H9 (cell line): ENCODE measurements at regions not wholly inside any gene's neighbourhood (a gene's known extent, or its start where the extent isn't known, plus 50 kb on each side); places are given as distances from the start of the nearest gene placed in this dataset.

ENCODE experiments used
- DNase-seq: peaks from one replicate; pipeline ENCODE4 v3.0.0-alpha.2; 2017
- H2AFZ ChIP-seq: one replicate; pipeline ENCODE4 v1.6.1; 2013; ENCODE audit warnings: mild to moderate bottlenecking, low read length, control low read depth, moderate library complexity
- H2AK5ac ChIP-seq: 2 replicates; pipeline ENCODE4 v1.6.1; 2013; ENCODE audit warnings: low read length, control low read depth, mixed read lengths; ENCODE audit not compliant: insufficient read length
- H2BK120ac ChIP-seq: one replicate; pipeline ENCODE4 v1.6.1; 2013; ENCODE audit warnings: low read depth, mild to moderate bottlenecking, low read length, control low read depth, inconsistent platforms; ENCODE audit not compliant: poor library complexity, severe bottlenecking
- H2BK12ac ChIP-seq: 2 replicates; pipeline ENCODE4 v1.6.1; 2013; ENCODE audit warnings: low read length, control low read depth, mixed read lengths, low read depth; ENCODE audit not compliant: insufficient read length
- H2BK15ac ChIP-seq: 2 replicates; pipeline ENCODE4 v1.6.1; 2013; ENCODE audit warnings: low read depth, low read length, control low read depth
- H2BK20ac ChIP-seq: one replicate; pipeline ENCODE4 v1.6.1; 2013; ENCODE audit warnings: low read depth, mild to moderate bottlenecking, low read length, control low read depth, inconsistent platforms; ENCODE audit not compliant: poor library complexity, severe bottlenecking
- H2BK5ac ChIP-seq: 2 replicates; pipeline ENCODE4 v1.6.1; 2013; ENCODE audit warnings: low read length, control low read depth, mixed read lengths; ENCODE audit not compliant: insufficient read length
- H3K14ac ChIP-seq: 2 replicates; pipeline ENCODE4 v1.6.1; 2013; ENCODE audit warnings: low read length, control low read depth; ENCODE audit not compliant: insufficient read depth
- H3K18ac ChIP-seq: 2 replicates; pipeline ENCODE4 v1.6.1; 2013; ENCODE audit warnings: low read depth, mild to moderate bottlenecking, mixed read lengths, low read length, control low read depth; ENCODE audit not compliant: insufficient read length
- H3K23ac ChIP-seq: 2 replicates; pipeline ENCODE4 v1.6.1; 2013; ENCODE audit warnings: low read length, control low read depth, mixed read lengths, low read depth; ENCODE audit not compliant: insufficient read length
- H3K23me2 ChIP-seq: 2 replicates; pipeline ENCODE4 v1.6.1; 2013; ENCODE audit warnings: low read depth, mild to moderate bottlenecking, mixed read lengths, low read length, control low read depth; ENCODE audit not compliant: insufficient read length, poor library complexity, severe bottlenecking
- H3K27ac ChIP-seq: 2 replicates; pipeline ENCODE4 v1.5.1; 2013; ENCODE audit warnings: low read length, control low read depth, mixed read lengths, low read depth; ENCODE audit not compliant: insufficient read length
- H3K27me3 ChIP-seq: 2 replicates; pipeline ENCODE4 v1.6.1; 2013; ENCODE audit warnings: low read length, control low read depth, inconsistent platforms; ENCODE audit not compliant: insufficient read depth
- H3K4ac ChIP-seq: 2 replicates; pipeline ENCODE4 v1.6.1; 2013; ENCODE audit warnings: low read depth, mild to moderate bottlenecking, control low read depth, inconsistent platforms, low read length, moderate library complexity
- H3K4me1 ChIP-seq: 2 replicates; pipeline ENCODE4 v1.6.1; 2013; ENCODE audit warnings: low read length, control low read depth, inconsistent platforms; ENCODE audit not compliant: insufficient read depth
- H3K4me2 ChIP-seq: 2 replicates; pipeline ENCODE4 v1.6.1; 2013; ENCODE audit warnings: low read length, control low read depth, mixed read lengths; ENCODE audit not compliant: insufficient read length, insufficient read depth
- H3K56ac ChIP-seq: 2 replicates; pipeline ENCODE4 v1.6.1; 2013; ENCODE audit warnings: low read depth, mild to moderate bottlenecking, mixed read lengths, low read length, control low read depth; ENCODE audit not compliant: insufficient read length
- H3K79me1 ChIP-seq: 2 replicates; pipeline ENCODE4 v1.6.1; 2013; ENCODE audit warnings: low read depth, mild to moderate bottlenecking, moderate library complexity, low read length, control low read depth, inconsistent platforms; ENCODE audit not compliant: insufficient read depth, poor library complexity, severe bottlenecking
- H3K79me2 ChIP-seq: 2 replicates; pipeline ENCODE4 v1.6.1; 2013; ENCODE audit warnings: low read length, control low read depth, inconsistent platforms; ENCODE audit not compliant: insufficient read depth
- H3K9ac ChIP-seq: 2 replicates; pipeline ENCODE4 v1.6.1; 2013; ENCODE audit warnings: low read length, control low read depth, mixed read lengths; ENCODE audit not compliant: insufficient read length; ENCODE audit errors: extremely low read depth
- H3K9me3 ChIP-seq: one replicate; pipeline ENCODE4 v1.6.1; 2013; ENCODE audit warnings: low read depth, low read length, inconsistent platforms; ENCODE audit not compliant: control insufficient read depth
- H3T11ph ChIP-seq: one replicate; pipeline ENCODE4 v1.6.1; 2013; ENCODE audit warnings: mild to moderate bottlenecking, low read length, control low read depth, inconsistent platforms
- H4K20me1 ChIP-seq: one replicate; pipeline ENCODE4 v1.6.1; 2013; ENCODE audit not compliant: control insufficient read depth, insufficient read length, insufficient read depth
- H4K5ac ChIP-seq: 2 replicates; pipeline ENCODE4 v1.6.1; 2013; ENCODE audit warnings: low read depth, mild to moderate bottlenecking, mixed read lengths, low read length, control low read depth; ENCODE audit not compliant: insufficient read length
- H4K8ac ChIP-seq: replicated peaks from 2 replicates; pipeline ENCODE4 v1.6.1; 2013; ENCODE audit warnings: low read length, control low read depth, mixed read lengths, low read depth; ENCODE audit not compliant: insufficient read length
- H4K91ac ChIP-seq: 2 replicates; pipeline ENCODE4 v1.6.1; 2013; ENCODE audit warnings: low read depth, mild to moderate bottlenecking, moderate library complexity, mixed read lengths, low read length, control low read depth; ENCODE audit not compliant: insufficient read length
- H3K27ac Mint-ChIP-seq, 3 experiments: 2 replicates in 2 of 3; 3 replicates in 1 of 3; pipeline ENCODE4 v1.8.0; 2020 to 2021; ENCODE audit warnings: mixed read lengths in 3 of 3, mild to moderate bottlenecking in 1 of 3, moderate library complexity in 1 of 3
- H3K27me3 Mint-ChIP-seq: 2 replicates; pipeline ENCODE4 v1.8.0; 2021; ENCODE audit warnings: low read depth, mild to moderate bottlenecking, moderate library complexity, mixed read lengths
- H3K36me3 Mint-ChIP-seq, 3 experiments: 2 replicates in 2 of 3; 3 replicates in 1 of 3; pipeline ENCODE4 v1.8.0; 2020 to 2021; ENCODE audit warnings: low read depth in 3 of 3, mixed read lengths in 3 of 3; ENCODE audit not compliant: insufficient read depth in 1 of 3
- H3K4me1 Mint-ChIP-seq, 2 experiments: 2 replicates each; pipeline ENCODE4 v1.8.0; 2020; ENCODE audit warnings: mixed read lengths in 2 of 2
- H3K4me3 Mint-ChIP-seq, 2 experiments: 2 replicates in 1 of 2; 3 replicates in 1 of 2; pipeline ENCODE4 v1.8.0; 2020 to 2021; ENCODE audit warnings: mild to moderate bottlenecking in 2 of 2, mixed read lengths in 2 of 2, moderate library complexity in 1 of 2
- H3K9me3 Mint-ChIP-seq, 2 experiments: 2 replicates in 1 of 2; 3 replicates in 1 of 2; pipeline ENCODE4 v1.8.0; 2020; ENCODE audit warnings: mild to moderate bottlenecking in 2 of 2, mixed read lengths in 2 of 2, moderate library complexity in 1 of 2
- CTCF ChIP-seq: fragments of 200-600 bp; sonication (generic); conservative IDR thresholded peaks from 3 replicates; pipeline ENCODE4 v1.8.0; 2021; ENCODE audit warnings: antibody characterized with exemption, mild to moderate bottlenecking
- WGBS: extraction: QIAGEN DNeasy Blood & Tissue Kit; methylation state at CpG from one replicate; pipeline ENCODE4 v1.1.7; 2013; ENCODE audit warnings: missing lambda C conversion rate, low lambda C conversion rate, mixed read lengths; ENCODE audit not compliant: insufficient read length; ENCODE audit errors: extremely low coverage; 5-methylcytosine and 5-hydroxymethylcytosine counted together

- Histone ChIP-seq H3K23me2 (no peaks in the 10 kb centered on the region), H3T11ph (no peak overlapping the region), H3K9me3 (no peaks in the 10 kb centered on the region), H3K4ac (no peak overlapping the region), H4K20me1 (no peaks in the 10 kb centered on the region), H4K91ac (no peak overlapping the region), H2AK5ac (no peak overlapping the region), H3K56ac (no peak overlapping the region), H3K9ac (no peak overlapping the region), H3K4me2 (no peak overlapping the region), H3K23ac (no peak overlapping the region), H2BK120ac (no peak overlapping the region), H3K79me2 (no peaks in the 10 kb centered on the region), H3K27me3 (no peaks in the 10 kb centered on the region), H3K79me1 (no peaks in the 10 kb centered on the region), H2BK5ac (no peak overlapping the region), H3K18ac (no peak overlapping the region), H2AFZ (peak overlapping the region; percentile 54), H3K14ac (no peak overlapping the region), H4K8ac (no peak overlapping the region), H3K4me1 (peaks cover 5% of the 10 kb centered on the region; the same call in 1 of the 2 replicates), H2BK12ac (no peak overlapping the region), H2BK20ac (no peak overlapping the region), H2BK15ac (no peak overlapping the region), H4K5ac (no peak overlapping the region), H3K27ac (no peak overlapping the region)
- no peak for TF ChIP-seq CTCF
- Mint-ChIP-seq H3K36me3 (no peaks in the 10 kb centered on the region), H3K4me3 (no peak overlapping the region), H3K9me3 (no peaks in the 10 kb centered on the region), H3K4me1 (peaks cover 5% of the 10 kb centered on the region in 2 experiments), H3K27ac (no peak overlapping the region; a peak in 1 of 7 replicates), H3K27me3 (no peaks in the 10 kb centered on the region)
- no peak for DNase-seq
- WGBS: no CpG with 5 or more reads among the region's 4 CpGs
Measured at GRCh38 chr11:30719371-30719770, 133.2 kb upstream of the MPPED2 start.
